Ovary (tissue), 3 donors: ENCODE measurements at regions not wholly inside any gene's neighbourhood (a gene's known extent, or its start where the extent isn't known, plus 50 kb on each side); places are given as distances from the start of the nearest gene placed in this dataset.

Experiments used
- CTCF ChIP-seq, 3 donors: fragments of 450-650 bp in 2 of 3; fragments of 200-600 bp in 1 of 3; IDR thresholded peaks; one replicate each; pipeline versions ENCODE4 v1.5.1 to v1.8.0; 2016 to 2022; ENCODE audit warnings: antibody characterized with exemption in 3 of 3, mild to moderate bottlenecking in 1 of 3
- EP300 ChIP-seq: sonication (generic); formaldehyde crosslinking; IDR thresholded peaks from one replicate; pipeline ENCODE4 v1.6.1; 2017; ENCODE audit warnings: antibody characterized with exemption
- POLR2A ChIP-seq: fragments of 450-650 bp; IDR thresholded peaks from one replicate; pipeline ENCODE4 v1.6.1; 2017; ENCODE audit warnings: antibody characterized with exemption, mild to moderate bottlenecking, moderate library complexity
- donor health status: DM: no; HTN: no; CAD: no.

DNA sequence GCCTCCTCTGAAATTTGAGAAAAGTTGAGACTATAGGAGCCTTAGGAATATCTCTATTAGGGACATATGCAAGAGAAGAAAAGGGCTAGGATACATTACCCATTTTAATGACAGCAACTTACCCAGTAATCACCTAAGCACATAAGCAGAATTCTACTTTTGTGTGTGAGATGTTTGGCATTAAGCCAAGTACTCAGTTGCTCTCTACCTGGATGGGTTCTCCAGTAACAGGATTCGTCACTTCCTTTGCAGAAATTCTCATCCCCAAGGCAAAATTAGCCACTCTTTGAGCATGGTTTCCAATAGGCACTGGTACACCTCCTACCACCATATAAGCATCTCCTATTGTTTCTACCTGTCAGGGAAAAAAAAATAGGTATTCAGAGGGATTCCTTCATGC lies 95.1 kb downstream of the C13orf42 start:
- TF ChIP-seq CTCF (IDR thresholded peaks at IDR 0.05) (no peak), POLR2A (no peak), EP300 (no peak)
